ENCODE measurements at regions not wholly inside any gene's neighbourhood (a gene's known extent, or its start where the extent isn't known, plus 50 kb on each side); places are given as distances from the start of the nearest gene placed in this dataset.

- no peaks in the 10 kb centered on the region for H4K20me1 ChIP-seq (ENCODE audit: insufficient read depth, low read length)
- DNase-seq (ENCODE audit: low spot score) = no peak
- peaks cover 9% of the 10 kb centered on the region for H3K4me1 ChIP-seq (ENCODE audit: insufficient read depth, low read length)
- H3K4me3 ChIP-seq (replicated peaks in 1 of 3; ENCODE audit: insufficient read depth in 1 of 3, low read depth in 2 of 3, low read length in 3 of 3) = no peak overlapping the region
- no peak for ATAC-seq
- CTCF ChIA-PET (ENCODE audit: low intra/inter-chr PET ratio, low total read pairs) = no interaction called here
- POLR2A ChIA-PET = interaction anchor here (1.4 kb wide), 1 partner anchor 10 kb away, joined by 4 read pairs; no protein-coding TSS in a partner anchor
- 100% methylated on average over 3 of the region's 3 CpGs for WGBS (ENCODE audit: low lambda C conversion rate)
- no peaks in the 10 kb centered on the region for H3K36me3 ChIP-seq (replicated peaks in 1 of 2; ENCODE audit: control insufficient read depth in 1 of 2, insufficient read depth in 2 of 2, low read length in 2 of 2)
- TF ChIP-seq FUBP1 (CRISPR knock-in tag; IDR thresholded peaks at IDR 0.05; ENCODE audit: borderline replicate concordance) (no peak), ARNTL (CRISPR knock-in tag; IDR thresholded peaks at IDR 0.05) (no peak), FOXC1 (CRISPR knock-in tag; IDR thresholded peaks at IDR 0.05; ENCODE audit: borderline replicate concordance) (no peak), MAFF (IDR thresholded peaks at IDR 0.05; ENCODE audit: low read depth, low read length) (no peak), SRSF1 (optimal IDR thresholded peaks at IDR 0.05; ENCODE audit: low read depth, low read length) (no peak), DNMT1 (CRISPR knock-in tag; IDR thresholded peaks at IDR 0.05) (no peak), SMAD9 (CRISPR knock-in tag; IDR thresholded peaks at IDR 0.05) (no peak), ZNF747 (CRISPR knock-in tag; IDR thresholded peaks at IDR 0.05; ENCODE audit: borderline replicate concordance) (no peak), REPIN1 (CRISPR knock-in tag; IDR thresholded peaks at IDR 0.05; ENCODE audit: borderline replicate concordance, low read depth) (no peak), ZNF367 (CRISPR knock-in tag; IDR thresholded peaks at IDR 0.05; ENCODE audit: borderline replicate concordance) (no peak), ZBTB43 (CRISPR knock-in tag; conservative IDR thresholded peaks at IDR 0.05) (no peak)
- H3K27ac ChIP-seq (ENCODE audit: extremely low read length, insufficient read depth, low read length) = no peak overlapping the region
- in situ Hi-C loops (cut with HindIII; ENCODE audit: extremely low pct_ligation_motif_present, low pct_unique_long_range_greater_than_20kb) = no loop called here
- H3K79me2 ChIP-seq (ENCODE audit: insufficient read depth, low read length) = no peaks in the 10 kb centered on the region
- no TSS peak for BruUV-seq (replicated peaks)
- peaks cover 10% of the 10 kb centered on the region; the same call in 1 of the 2 replicates for H3K9me3 ChIP-seq (ENCODE audit: low read length)
- intact Hi-C loops (cut with micrococcal nuclease; ENCODE audit: unreplicated experiment) = loop anchor here (10.0 kb wide), 1 partner anchor 99 kb away; no protein-coding TSS in a partner anchor
- no peak overlapping the region for H3K4me2 ChIP-seq (ENCODE audit: low read depth, low read length)
- no peak for FAIRE-seq
- H2AFZ ChIP-seq (ENCODE audit: low read length) = no peak overlapping the region
- H3K27me3 ChIP-seq (ENCODE audit: control insufficient read depth in 1 of 2, insufficient read depth in 2 of 2, low read length in 2 of 2) = no peaks in the 10 kb centered on the region; a peak in 1 of 5 replicates
- H3K9ac ChIP-seq (ENCODE audit: insufficient read depth, low read depth, low read length) = no peak overlapping the region
Measured at GRCh38 chr15:58275785-58276184, 137.6 kb downstream of the AQP9 start.
